C4-2B (cell line): ENCODE measurements at regions not wholly inside any gene's neighbourhood (a gene's known extent, or its start where the extent isn't known, plus 50 kb on each side); places are given as distances from the start of the nearest gene placed in this dataset.

Experiments
- H3K27ac ChIP-seq: fragments of 450-650 bp; 2 replicates; pipeline ENCODE4 v1.5.1; 2017
- CTCF ChIP-seq: fragments of 450-650 bp; conservative IDR thresholded peaks from 2 replicates; pipeline ENCODE4 v1.5.1; 2017; ENCODE audit warnings: mild to moderate bottlenecking
- ZFX ChIP-seq: fragments of 450-650 bp; IDR thresholded peaks from 2 replicates; pipeline ENCODE4 v1.6.1; 2017

- TF ChIP-seq CTCF (no peak), ZFX (no peak)
- H3K27ac ChIP-seq, result no peak overlapping the region
These were observed 103.2 kb upstream of the PPP2R2D start for GRCh38 chr10:131797626-131798025.

- no peak overlapping the region for H3K27ac ChIP-seq
- TF ChIP-seq CTCF (no peak), ZFX (no peak)
These were observed 101.4 kb upstream of the PPP2R2D start for GRCh38 chr10:131799429-131799828.

GRCh38 chr10:131802156-131802915 is 98.5 kb upstream of the PPP2R2D start:
- no peak overlapping the region for H3K27ac ChIP-seq
- TF ChIP-seq CTCF, result no peak
- TF ChIP-seq ZFX, result no peak

GRCh38 chr10:131802996-131803395 is 97.8 kb upstream of the PPP2R2D start:
- no peak for TF ChIP-seq CTCF
- TF ChIP-seq ZFX, result no peak
- H3K27ac ChIP-seq, result no peak overlapping the region

- TF ChIP-seq ZFX (no peak), CTCF (no peak)
- H3K27ac ChIP-seq, result no peak overlapping the region
These were observed 96.9 kb upstream of the PPP2R2D start for GRCh38 chr10:131803860-131804425.

GRCh38 chr10:131804551-131805295 is 96.1 kb upstream of the PPP2R2D start:
- H3K27ac ChIP-seq, result no peak overlapping the region
- TF ChIP-seq ZFX (no peak), CTCF (no peak)

- TF ChIP-seq CTCF (no peak), ZFX (no peak)
- no peak overlapping the region for H3K27ac ChIP-seq
These were observed 95.1 kb upstream of the PPP2R2D start for GRCh38 chr10:131805696-131806095.
